HEK293T (cell line): ENCODE measurements at regions not wholly inside any gene's neighbourhood (a gene's known extent, or its start where the extent isn't known, plus 50 kb on each side); places are given as distances from the start of the nearest gene placed in this dataset.

Experiments
- BHLHE40 ChIP-seq: fragments of 450-650 bp; IDR thresholded peaks from 2 replicates; pipeline ENCODE4 v1.6.1; 2016; ENCODE audit warnings: mild to moderate bottlenecking, moderate library complexity, borderline replicate concordance
- ELF4 ChIP-seq: fragments of 450-650 bp; IDR thresholded peaks from 2 replicates; pipeline ENCODE4 v1.6.1; 2017; ENCODE audit warnings: antibody characterized with exemption
- FOXK2 ChIP-seq: fragments of 450-650 bp; IDR thresholded peaks from 2 replicates; pipeline ENCODE4 v1.6.1; 2016; ENCODE audit warnings: mild to moderate bottlenecking
- FOXM1 ChIP-seq: fragments of 450-650 bp; IDR thresholded peaks from 2 replicates; pipeline ENCODE4 v1.6.1; 2017; ENCODE audit warnings: mild to moderate bottlenecking, borderline replicate concordance
- HDGF ChIP-seq: fragments of 450-650 bp; IDR thresholded peaks from 2 replicates; pipeline ENCODE4 v1.6.1; 2017; ENCODE audit warnings: antibody characterized with exemption, borderline replicate concordance
- L3MBTL2 ChIP-seq: fragments of 450-650 bp; conservative IDR thresholded peaks from 2 replicates; pipeline ENCODE4 v1.6.1; 2016; ENCODE audit warnings: mild to moderate bottlenecking
- LEF1 ChIP-seq: fragments of 450-650 bp; IDR thresholded peaks from 2 replicates; pipeline ENCODE4 v1.6.1; 2017; ENCODE audit warnings: mild to moderate bottlenecking, borderline replicate concordance
- PKNOX1 ChIP-seq: fragments of 450-650 bp; IDR thresholded peaks from 2 replicates; pipeline ENCODE4 v1.6.1; 2016
- SP1 ChIP-seq: fragments of 450-650 bp; IDR thresholded peaks from 2 replicates; pipeline ENCODE4 v1.6.1; 2017
- TARDBP ChIP-seq: fragments of 450-650 bp; IDR thresholded peaks from 2 replicates; pipeline ENCODE4 v1.6.1; 2016
- ZNF384 ChIP-seq: fragments of 450-650 bp; IDR thresholded peaks from 2 replicates; pipeline ENCODE4 v1.6.1; 2016

- TF ChIP-seq ZNF384 (no peak), FOXK2 (no peak), TARDBP (no peak), FOXM1 (no peak), ELF4 (no peak), SP1 (no peak), PKNOX1 (no peak), LEF1 (no peak), BHLHE40 (no peak), L3MBTL2 (no peak), HDGF (no peak)
Observed at GRCh38 chr2:15779381-15780041, 160.8 kb upstream of the MYCN start.
